ENCODE measurements at regions not wholly inside any gene's neighbourhood (a gene's known extent, or its start where the extent isn't known, plus 50 kb on each side); places are given as distances from the start of the nearest gene placed in this dataset.

GRCh38 chr4:185865901-185866328, 53.9 kb upstream of the SORBS2 start:
- TF ChIP-seq, protein P1, sequence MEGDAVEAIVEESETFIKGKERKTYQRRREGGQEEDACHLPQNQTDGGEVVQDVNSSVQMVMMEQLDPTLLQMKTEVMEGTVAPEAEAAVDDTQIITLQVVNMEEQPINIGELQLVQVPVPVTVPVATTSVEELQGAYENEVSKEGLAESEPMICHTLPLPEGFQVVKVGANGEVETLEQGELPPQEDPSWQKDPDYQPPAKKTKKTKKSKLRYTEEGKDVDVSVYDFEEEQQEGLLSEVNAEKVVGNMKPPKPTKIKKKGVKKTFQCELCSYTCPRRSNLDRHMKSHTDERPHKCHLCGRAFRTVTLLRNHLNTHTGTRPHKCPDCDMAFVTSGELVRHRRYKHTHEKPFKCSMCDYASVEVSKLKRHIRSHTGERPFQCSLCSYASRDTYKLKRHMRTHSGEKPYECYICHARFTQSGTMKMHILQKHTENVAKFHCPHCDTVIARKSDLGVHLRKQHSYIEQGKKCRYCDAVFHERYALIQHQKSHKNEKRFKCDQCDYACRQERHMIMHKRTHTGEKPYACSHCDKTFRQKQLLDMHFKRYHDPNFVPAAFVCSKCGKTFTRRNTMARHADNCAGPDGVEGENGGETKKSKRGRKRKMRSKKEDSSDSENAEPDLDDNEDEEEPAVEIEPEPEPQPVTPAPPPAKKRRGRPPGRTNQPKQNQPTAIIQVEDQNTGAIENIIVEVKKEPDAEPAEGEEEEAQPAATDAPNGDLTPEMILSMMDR (IDR thresholded peaks at IDR 0.05): no peak
- no peak for TF ChIP-seq POLR2A (IDR thresholded peaks at IDR 0.05)

All from breast epithelium (tissue), 3 donors.